Heart right ventricle (tissue), 16 donors: ENCODE measurements at regions not wholly inside any gene's neighbourhood (a gene's known extent, or its start where the extent isn't known, plus 50 kb on each side); places are given as distances from the start of the nearest gene placed in this dataset.

ENCODE experiments used
- ATAC-seq, 8 donors: fragments of 200-7000 bp; cut with Tn5 transposase; one replicate each; pipeline ENCODE4 v1.9.1; 2020; ENCODE audit warnings: mild to moderate bottlenecking in 8 of 8, moderate library complexity in 8 of 8, moderate number of reproducible peaks in 1 of 8
- DNase-seq, 2 donors: peaks; one replicate each; pipeline ENCODE4 v3.0.0-alpha.2; 2020
- H3K27ac ChIP-seq, 10 donors: fragments of 200-600 bp; sonication (generic) in 2 of 10; one replicate each; pipeline versions ENCODE4 v1.5.0 to v1.8.0; 2020 to 2022; ENCODE audit warnings: mild to moderate bottlenecking in 3 of 10
- H3K27me3 ChIP-seq, 7 donors: fragments of 200-600 bp; one replicate each; pipeline ENCODE4 v1.8.0; 2021 to 2022; ENCODE audit warnings: mild to moderate bottlenecking in 2 of 7
- H3K36me3 ChIP-seq, 9 donors: fragments of 200-600 bp; sonication (generic) in 1 of 9; one replicate each; pipeline versions ENCODE4 v1.5.0 to v1.8.0; 2020 to 2022; ENCODE audit warnings: mild to moderate bottlenecking in 2 of 9
- H3K4me1 ChIP-seq, 9 donors: fragments of 200-600 bp; sonication (generic) in 1 of 9; one replicate each; pipeline versions ENCODE4 v1.5.0 to v1.8.0; 2020 to 2022; ENCODE audit warnings: mild to moderate bottlenecking in 4 of 9
- H3K4me3 ChIP-seq, 10 donors: fragments of 200-600 bp; sonication (generic) in 2 of 10; one replicate each; pipeline versions ENCODE4 v1.5.0 to v1.8.0; 2020 to 2022; ENCODE audit warnings: mild to moderate bottlenecking in 7 of 10, moderate library complexity in 2 of 10
- H3K9me3 ChIP-seq, 11 donors: fragments of 200-600 bp in 10 of 11; sonication (generic) in 2 of 11; one replicate each; pipeline versions ENCODE4 v1.5.0 to v1.8.0; 2013 to 2022; ENCODE audit warnings: mild to moderate bottlenecking in 2 of 11, control low read depth in 1 of 11, moderate library complexity in 1 of 11
- CTCF ChIP-seq, 9 donors: fragments of 200-600 bp; sonication (generic) in 2 of 9; IDR thresholded peaks; one replicate each; pipeline versions ENCODE4 v1.5.0 to v1.8.0; 2021 to 2022; ENCODE audit warnings: antibody characterized with exemption in 9 of 9, mild to moderate bottlenecking in 5 of 9, moderate library complexity in 1 of 9
- WGBS, 2 donors: extraction: QIAGEN DNeasy Blood & Tissue Kit; methylation state at CpG; one replicate each; pipeline ENCODE4 v1.1.7; 2013; ENCODE audit warnings: inconsistent platforms in 1 of 2; 5-methylcytosine and 5-hydroxymethylcytosine counted together
- intact Hi-C, 10 donors: fragments of 100-400 bp; cut with DNase I; formaldehyde crosslinking; loops; one replicate each; pipeline versions ENCODE4 v1.11.1 to v1.14.2; 2022
- donor health status: Arrhythmogenic right ventricular cardiomyopathy.
- donor health status: ischemic (EF 13 %, LVEDD 7.1; RV severe dilation, severe dysfunction).
- donor health status: healthy with polysubstance abuse.
- donor health status: DM: no; HTN: yes; CAD: no.
- donor health status: DM: no; HTN: no; CAD: no.
- donor health status: ischemic (EF 25% LVEDD 6.9; RV normal size, moderate dysfunction).
- donor health status: ischemic (EF 25% LVEDD 5.7; RV mildly dilated, moderate dysfunction).
- donor health status: healthy.
- donor health status: DM: yes; HTN: yes; CAD: no.
- donor health status: Ischemic cardiomyopathy.
- donor health status: ischemic (EF 35%, LVEDD 5.7; RV mildly dilated, moderate dysfunction).
- donor health status: nonischemic (EF 11% LVEDD 7.7; RV severe dilation, severe dysfunction).
- donor health status: DM: yes; HTN: yes; CAD: no.
- donor health status: PGD.
- donor health status: ischemic (EF 29% LVEDD 5.4; RV normal size, mild dysfunction).
- donor health status: nonischemic (EF 23%, LVEDD 6.1; RV moderate dilation, normal function).

GRCh38 chr3:24853685-24854490 is 359.2 kb upstream of the THRB start:
- Histone ChIP-seq H3K4me3 (no peak overlapping the region), H3K4me1 (no peaks in the 10 kb centered on the region), H3K27me3 (no peaks in the 10 kb centered on the region), H3K27ac (no peak overlapping the region), H3K9me3 (no peaks in the 10 kb centered on the region), H3K36me3 (no peaks in the 10 kb centered on the region)
- no peak for TF ChIP-seq CTCF (IDR thresholded peaks at IDR 0.05)
- intact Hi-C loops, result no loop called here
- DNase-seq, result no peak
- 79 to 85% methylated on average over 4 of the region's 4 CpGs for WGBS, 2 donors
- ATAC-seq, result no peak

DNA sequence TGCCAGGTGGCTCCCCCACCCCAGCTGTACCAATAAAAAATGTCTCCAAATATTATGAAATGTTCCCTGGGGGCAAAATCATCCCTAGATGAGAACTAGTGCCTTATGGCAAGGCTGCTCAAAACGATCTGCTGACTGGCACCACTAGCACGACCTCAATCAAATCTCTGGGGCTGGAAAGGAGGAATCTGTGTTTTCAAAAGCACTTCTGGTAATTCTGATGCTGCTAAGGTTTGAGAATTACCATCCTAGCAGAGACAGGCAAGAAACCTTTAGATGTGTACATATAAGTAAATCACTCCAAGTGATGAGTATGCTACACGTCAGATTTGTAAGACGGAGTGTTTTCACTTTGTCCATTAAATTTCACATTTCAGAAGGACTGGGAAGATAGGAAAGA is 360.1 kb upstream of the THRB start:
- no peak for TF ChIP-seq CTCF (IDR thresholded peaks at IDR 0.05)
- no peak for ATAC-seq
- Histone ChIP-seq H3K36me3 (no peaks in the 10 kb centered on the region), H3K4me1 (no peaks in the 10 kb centered on the region), H3K27me3 (peaks cover 0 to under 1% (median 0%) of the 10 kb centered on the region in 7 donors), H3K4me3 (no peak overlapping the region), H3K27ac (no peak overlapping the region), H3K9me3 (no peaks in the 10 kb centered on the region)
- WGBS, 2 donors, result 87% methylated on average over 4 of the region's 4 CpGs
- intact Hi-C loops, result no loop called here
- DNase-seq, result no peak

DNA sequence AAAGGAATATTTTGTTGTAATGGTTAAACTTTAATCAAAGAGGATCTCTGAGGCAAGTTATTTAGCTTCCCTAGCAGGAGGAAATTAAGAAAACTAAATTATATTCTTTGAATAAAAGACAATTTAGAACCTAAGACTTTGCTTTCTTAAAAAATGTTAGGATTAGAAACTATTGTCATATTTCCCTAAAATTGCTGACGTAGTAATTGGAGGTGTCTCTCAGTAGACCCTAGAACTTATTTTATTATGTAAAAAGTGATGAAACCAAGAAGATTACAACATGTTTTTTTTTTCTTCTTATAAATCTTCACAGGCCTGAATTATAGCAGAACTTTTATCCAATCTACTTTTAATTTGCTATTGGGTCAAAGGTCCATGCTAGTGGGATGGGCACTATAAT is 363.3 kb upstream of the THRB start:
- no peak overlapping the region for H3K4me3 ChIP-seq
- no peaks in the 10 kb centered on the region for H3K9me3 ChIP-seq
- 93 to 94% methylated on average over 1 of the region's 1 CpG for WGBS, 2 donors
- peaks cover 0 to 8% (median 0%) of the 10 kb centered on the region in 7 donors for H3K27me3 ChIP-seq
- no peaks in the 10 kb centered on the region for H3K36me3 ChIP-seq
- no peak for TF ChIP-seq CTCF (IDR thresholded peaks at IDR 0.05)
- DNase-seq (no peak), ATAC-seq (no peak)
- H3K27ac ChIP-seq, result no peak overlapping the region
- no peaks in the 10 kb centered on the region for H3K4me1 ChIP-seq
- intact Hi-C loops, result no loop called here

DNA sequence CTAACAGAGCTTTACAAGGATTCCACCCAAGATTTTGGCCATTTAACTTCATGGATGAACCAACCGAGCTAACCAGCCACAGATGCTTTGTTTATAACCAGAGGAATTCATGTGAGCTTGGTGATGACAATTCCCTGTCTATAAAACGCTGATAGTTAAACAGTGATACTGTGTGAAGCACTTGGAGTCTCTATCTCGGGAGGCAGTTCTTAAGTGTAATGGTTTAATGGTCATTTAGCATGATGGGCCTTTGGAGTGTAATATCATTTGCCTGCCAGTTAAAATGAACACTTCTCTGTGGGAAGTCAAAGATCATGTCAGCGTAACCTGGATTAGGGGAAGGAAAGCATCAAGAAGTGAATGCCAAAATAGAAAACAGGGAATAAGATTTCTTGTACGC is 368.6 kb upstream of the THRB start:
- no peak overlapping the region for H3K4me3 ChIP-seq
- H3K27me3 ChIP-seq, result peaks cover 0 to 8% (median 0%) of the 10 kb centered on the region in 7 donors
- no peaks in the 10 kb centered on the region for H3K36me3 ChIP-seq
- no peak overlapping the region for H3K27ac ChIP-seq
- ATAC-seq, result no peak
- no peak for DNase-seq
- WGBS, 2 donors, result 63 to 71% methylated on average over 5 of the region's 5 CpGs
- no peaks in the 10 kb centered on the region for H3K4me1 ChIP-seq
- H3K9me3 ChIP-seq, result no peaks in the 10 kb centered on the region
- no peak for TF ChIP-seq CTCF (IDR thresholded peaks at IDR 0.05)
- intact Hi-C loops, result no loop called here
